ENCODE measurements at regions not wholly inside any gene's neighbourhood (a gene's known extent, or its start where the extent isn't known, plus 50 kb on each side); places are given as distances from the start of the nearest gene placed in this dataset.
"Not testable (repeated sequence)": the region's sequence is repeated elsewhere in the genome, so short reads cannot be mapped to it uniquely, and the experiment has no call there.

- Histone ChIP-seq H3K4me3 (ENCODE audit: low read length) (no peak overlapping the region), H3K4me1 (ENCODE audit: insufficient read depth, low read length) (peaks cover 69% of the 10 kb centered on the region), H3K9me3 (ENCODE audit: low read depth, low read length) (no peaks in the 10 kb centered on the region), H3K27me3 (ENCODE audit: insufficient read depth, low read length) (no peaks in the 10 kb centered on the region)
These were observed 112.3 kb downstream of the TSEN15 start for GRCh38 chr1:184163674-184164465.

- Histone ChIP-seq H3K9me3 (ENCODE audit: low read depth, low read length) (no peaks in the 10 kb centered on the region), H3K27me3 (ENCODE audit: insufficient read depth, low read length) (no peaks in the 10 kb centered on the region), H3K4me3 (ENCODE audit: low read length) (no peak overlapping the region), H3K4me1 (ENCODE audit: insufficient read depth, low read length) (peaks cover 62% of the 10 kb centered on the region)
These were observed 113.0 kb downstream of the TSEN15 start for GRCh38 chr1:184164536-184164935.

- peaks cover 45% of the 10 kb centered on the region for H3K4me1 ChIP-seq (ENCODE audit: insufficient read depth, low read length)
- no peaks in the 10 kb centered on the region for H3K9me3 ChIP-seq (ENCODE audit: low read depth, low read length)
- no peaks in the 10 kb centered on the region for H3K27me3 ChIP-seq (ENCODE audit: insufficient read depth, low read length)
- no peak overlapping the region for H3K4me3 ChIP-seq (ENCODE audit: low read length)
These were observed 115.0 kb downstream of the TSEN15 start for GRCh38 chr1:184166485-184166884.

- Histone ChIP-seq H3K9me3 (ENCODE audit: low read depth, low read length) (no peaks in the 10 kb centered on the region), H3K4me3 (ENCODE audit: low read length) (no peak overlapping the region), H3K27me3 (ENCODE audit: insufficient read depth, low read length) (no peaks in the 10 kb centered on the region), H3K4me1 (ENCODE audit: insufficient read depth, low read length) (peaks cover 36% of the 10 kb centered on the region)
These were observed 115.8 kb downstream of the TSEN15 start for GRCh38 chr1:184167352-184167751.

- no peak overlapping the region for H3K4me3 ChIP-seq (ENCODE audit: low read length)
- H3K9me3 ChIP-seq (ENCODE audit: low read depth, low read length), result no peaks in the 10 kb centered on the region
- no peaks in the 10 kb centered on the region for H3K27me3 ChIP-seq (ENCODE audit: insufficient read depth, low read length)
- peaks cover 2% of the 10 kb centered on the region for H3K4me1 ChIP-seq (ENCODE audit: insufficient read depth, low read length)
These were observed 119.2 kb downstream of the TSEN15 start for GRCh38 chr1:184170719-184171118.

- Histone ChIP-seq H3K4me3 (ENCODE audit: low read length) (no peak overlapping the region), H3K9me3 (ENCODE audit: low read depth, low read length) (no peaks in the 10 kb centered on the region), H3K27me3 (ENCODE audit: insufficient read depth, low read length) (no peaks in the 10 kb centered on the region), H3K4me1 (ENCODE audit: insufficient read depth, low read length) (no peaks in the 10 kb centered on the region)
These were observed 124.5 kb downstream of the TSEN15 start for GRCh38 chr1:184176058-184176457.

- no peaks in the 10 kb centered on the region for H3K27me3 ChIP-seq (ENCODE audit: insufficient read depth, low read length)
These were observed 129.5 kb downstream of the TSEN15 start for GRCh38 chr1:184181044-184181443.

GRCh38 chr1:184183919-184184318, 132.4 kb downstream of the TSEN15 start:
- no peak overlapping the region for H3K4me3 ChIP-seq (ENCODE audit: low read length)
- H3K9me3 ChIP-seq (ENCODE audit: low read depth, low read length), result no peaks in the 10 kb centered on the region
- H3K4me1 ChIP-seq (ENCODE audit: insufficient read depth, low read length), result no peaks in the 10 kb centered on the region
- H3K27me3 ChIP-seq (ENCODE audit: insufficient read depth, low read length), result no peaks in the 10 kb centered on the region

More at GRCh38 chr1:184181044-184181443, 129.5 kb downstream of the TSEN15 start:
- Histone ChIP-seq H3K4me3 (ENCODE audit: low read length) (no peak overlapping the region), H3K9me3 (ENCODE audit: low read depth, low read length) (no peaks in the 10 kb centered on the region), H3K4me1 (ENCODE audit: insufficient read depth, low read length) (no peaks in the 10 kb centered on the region)

- H3K9me3 ChIP-seq (ENCODE audit: low read depth, low read length); H3K4me1 ChIP-seq (ENCODE audit: insufficient read depth, low read length); H3K27me3 ChIP-seq (ENCODE audit: insufficient read depth, low read length); H3K4me3 ChIP-seq (ENCODE audit: low read length): not testable (repeated sequence)
These were observed 133.1 kb downstream of the TSEN15 start for GRCh38 chr1:184184614-184185013.

- Histone ChIP-seq H3K9me3 (ENCODE audit: low read depth, low read length) (no peaks in the 10 kb centered on the region), H3K27me3 (ENCODE audit: insufficient read depth, low read length) (no peaks in the 10 kb centered on the region), H3K4me1 (ENCODE audit: insufficient read depth, low read length) (no peaks in the 10 kb centered on the region), H3K4me3 (ENCODE audit: low read length) (no peak overlapping the region)
These were observed 133.8 kb downstream of the TSEN15 start for GRCh38 chr1:184185347-184185746.

GRCh38 chr1:184186167-184186566, 134.6 kb downstream of the TSEN15 start:
- Histone ChIP-seq H3K27me3 (ENCODE audit: insufficient read depth, low read length) (peaks cover 2% of the 10 kb centered on the region), H3K9me3 (ENCODE audit: low read depth, low read length) (no peaks in the 10 kb centered on the region), H3K4me1 (ENCODE audit: insufficient read depth, low read length) (no peaks in the 10 kb centered on the region), H3K4me3 (ENCODE audit: low read length) (no peak overlapping the region)

GRCh38 chr1:184187097-184187496, 135.6 kb downstream of the TSEN15 start:
- Histone ChIP-seq H3K9me3 (ENCODE audit: low read depth, low read length) (no peaks in the 10 kb centered on the region), H3K4me1 (ENCODE audit: insufficient read depth, low read length) (no peaks in the 10 kb centered on the region), H3K27me3 (ENCODE audit: insufficient read depth, low read length) (peaks cover 4% of the 10 kb centered on the region), H3K4me3 (ENCODE audit: low read length) (no peak overlapping the region)

GRCh38 chr1:184188037-184188436, 136.5 kb downstream of the TSEN15 start:
- Histone ChIP-seq H3K4me1 (ENCODE audit: insufficient read depth, low read length) (no peaks in the 10 kb centered on the region), H3K27me3 (ENCODE audit: insufficient read depth, low read length) (peaks cover 4% of the 10 kb centered on the region), H3K9me3 (ENCODE audit: low read depth, low read length) (no peaks in the 10 kb centered on the region), H3K4me3 (ENCODE audit: low read length) (no peak overlapping the region)

- peaks cover 4% of the 10 kb centered on the region for H3K27me3 ChIP-seq (ENCODE audit: insufficient read depth, low read length)
- H3K4me1 ChIP-seq (ENCODE audit: insufficient read depth, low read length), result no peaks in the 10 kb centered on the region
- no peak overlapping the region for H3K4me3 ChIP-seq (ENCODE audit: low read length)
- no peaks in the 10 kb centered on the region for H3K9me3 ChIP-seq (ENCODE audit: low read depth, low read length)
These were observed 137.8 kb downstream of the TSEN15 start for GRCh38 chr1:184189361-184189760.

- Histone ChIP-seq H3K4me3 (ENCODE audit: low read length) (no peak overlapping the region), H3K4me1 (ENCODE audit: insufficient read depth, low read length) (no peaks in the 10 kb centered on the region), H3K27me3 (ENCODE audit: insufficient read depth, low read length) (peaks cover 4% of the 10 kb centered on the region), H3K9me3 (ENCODE audit: low read depth, low read length) (no peaks in the 10 kb centered on the region)
These were observed 139.1 kb downstream of the TSEN15 start for GRCh38 chr1:184190616-184191015.

GRCh38 chr1:184191181-184191621, 139.7 kb downstream of the TSEN15 start:
- Histone ChIP-seq H3K9me3 (ENCODE audit: low read depth, low read length) (no peaks in the 10 kb centered on the region), H3K27me3 (ENCODE audit: insufficient read depth, low read length) (peaks cover 4% of the 10 kb centered on the region), H3K4me3 (ENCODE audit: low read length) (no peak overlapping the region), H3K4me1 (ENCODE audit: insufficient read depth, low read length) (no peaks in the 10 kb centered on the region)
